Stromal cell of bone marrow (primary cell): ENCODE measurements at regions not wholly inside any gene's neighbourhood (a gene's known extent, or its start where the extent isn't known, plus 50 kb on each side); places are given as distances from the start of the nearest gene placed in this dataset.

ENCODE experiments used
- DNase-seq: peaks from one replicate; pipeline ENCODE4 v3.0.0-alpha.2; 2012; ENCODE audit warnings: low read depth

GRCh38 chr5:4817767-4818166 lies 322.4 kb upstream of the ADAMTS16 start:
- DNase-seq, result no peak

DNA sequence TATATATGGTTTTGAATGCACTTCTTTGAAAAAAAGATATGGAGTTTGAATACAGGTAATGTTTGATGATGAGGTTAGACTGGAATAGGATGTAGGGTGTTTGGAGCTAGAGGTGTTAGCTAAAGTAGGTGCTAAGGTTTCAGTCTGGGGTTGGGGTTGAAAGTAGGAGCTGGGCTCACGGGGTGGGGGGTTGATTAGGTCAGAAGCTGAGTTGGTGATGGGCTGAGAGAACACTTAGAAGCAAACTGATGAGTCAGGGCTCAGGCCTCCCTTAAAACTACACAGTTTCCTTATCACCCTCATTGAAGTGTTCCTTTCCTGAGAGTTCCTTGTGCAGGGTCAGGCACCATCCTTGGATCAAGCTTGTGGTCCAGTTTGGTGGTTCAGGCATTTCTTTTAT lies 308.8 kb upstream of the ADAMTS16 start:
- DNase-seq, result no peak

- DNase-seq, result no peak
Measured at GRCh38 chr5:4832471-4832870, 307.7 kb upstream of the ADAMTS16 start.

- no peak for DNase-seq
Measured at GRCh38 chr5:4833104-4833738, 306.9 kb upstream of the ADAMTS16 start.

GRCh38 chr5:4837489-4838058 lies 302.6 kb upstream of the ADAMTS16 start:
- no peak for DNase-seq

DNA sequence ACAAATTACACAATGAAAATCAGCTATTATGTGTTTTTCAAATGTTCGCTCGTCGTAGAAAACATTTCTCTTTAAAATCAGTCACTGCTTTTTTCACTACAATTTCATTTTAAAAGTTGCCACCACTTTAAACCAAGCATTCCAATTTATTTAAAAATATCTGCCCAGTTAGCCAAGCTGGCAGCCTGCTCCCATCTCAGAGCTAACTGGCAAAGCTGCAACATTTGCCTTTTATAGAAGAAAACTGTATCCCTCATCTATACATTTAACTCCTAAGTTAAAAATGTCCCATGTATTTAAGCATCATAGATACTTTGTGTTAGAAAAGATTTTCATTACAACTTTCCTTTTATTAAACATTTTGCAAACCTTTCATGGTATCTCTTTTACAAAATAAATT lies 294.9 kb upstream of the ADAMTS16 start:
- no peak for DNase-seq

DNA sequence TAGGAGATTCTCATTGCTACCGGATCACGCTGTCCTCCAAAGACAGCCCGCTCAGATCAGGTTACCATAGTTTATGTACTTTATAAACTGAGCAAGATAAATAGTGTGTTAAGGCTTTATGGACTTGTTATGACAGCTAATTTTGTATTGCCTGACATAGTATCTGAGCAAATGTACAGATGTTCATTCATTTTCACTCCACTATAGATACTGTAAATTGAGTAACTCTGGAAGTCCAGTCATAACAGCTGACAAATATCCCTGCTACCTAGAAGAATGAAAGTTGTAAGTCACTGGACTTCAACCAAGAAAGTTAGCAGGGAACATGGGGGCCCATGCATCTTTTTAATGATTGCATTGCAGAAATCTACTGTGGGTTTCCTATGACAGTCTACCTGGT lies 292.4 kb upstream of the ADAMTS16 start:
- DNase-seq, result no peak

GRCh38 chr5:4855036-4855435 lies 285.1 kb upstream of the ADAMTS16 start:
- DNase-seq, result no peak

DNA sequence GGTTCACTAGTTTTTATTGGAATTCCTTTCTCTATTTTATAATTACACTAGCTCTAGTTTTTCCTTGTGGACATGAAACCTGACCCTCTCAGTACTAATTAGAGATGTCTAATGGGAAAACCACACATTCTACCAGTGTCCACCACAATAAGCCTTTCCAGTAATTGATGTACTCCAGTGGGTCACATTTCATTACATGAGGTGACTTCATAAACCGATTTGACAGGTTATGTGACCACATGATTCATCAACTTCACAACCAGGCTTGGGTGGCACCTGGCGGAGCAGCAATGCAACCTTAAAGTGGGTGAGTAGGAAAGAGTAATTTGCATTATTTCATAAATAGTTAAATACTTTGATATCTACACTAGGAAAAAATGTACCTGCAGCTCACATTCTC lies 284.2 kb upstream of the ADAMTS16 start:
- no peak for DNase-seq

GRCh38 chr5:4857761-4858160 lies 282.4 kb upstream of the ADAMTS16 start:
- DNase-seq, result peak; percentile 0

- no peak for DNase-seq
Measured at GRCh38 chr5:4859500-4860235, 280.5 kb upstream of the ADAMTS16 start.

DNA sequence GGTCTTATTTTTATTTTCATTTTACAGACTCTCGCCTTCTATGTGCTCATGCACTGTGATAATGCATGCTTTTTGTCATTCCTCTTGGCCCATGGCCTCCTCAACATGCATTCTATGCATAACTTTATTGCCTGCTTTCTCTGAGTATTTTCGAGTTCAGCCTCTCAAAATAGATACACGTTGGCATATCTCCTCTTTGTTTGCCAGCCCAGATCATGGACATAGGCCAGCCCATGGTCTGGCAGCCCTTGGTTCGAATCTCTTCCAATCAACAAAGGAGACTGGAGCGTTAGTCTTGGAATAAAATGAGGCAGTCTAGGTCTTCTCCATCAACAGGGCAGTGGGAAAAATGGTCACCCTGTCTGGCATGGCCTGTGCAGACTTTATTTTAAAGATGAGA lies 279.5 kb upstream of the ADAMTS16 start:
- no peak for DNase-seq

DNA sequence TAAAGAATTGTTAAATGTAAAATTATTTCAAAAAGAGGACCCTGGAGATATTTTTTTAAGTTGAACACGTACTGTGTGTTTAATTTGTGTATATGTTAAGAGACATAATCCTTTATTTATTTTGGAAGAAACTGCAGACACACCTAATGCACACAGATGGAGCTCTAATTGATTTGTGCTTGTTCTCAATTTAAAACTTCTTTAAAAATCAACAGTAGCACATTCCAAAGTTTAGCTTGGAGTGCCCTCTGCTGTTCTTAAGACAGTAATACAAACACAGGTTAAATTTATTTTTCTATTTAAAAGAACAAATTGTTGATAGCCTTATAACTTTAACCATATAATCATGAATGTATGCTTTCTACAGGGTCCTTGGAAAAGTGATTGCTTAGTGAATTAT lies 277.6 kb upstream of the ADAMTS16 start:
- DNase-seq, result peak; percentile 17

- no peak for DNase-seq
Measured at GRCh38 chr5:4866131-4866659, 273.9 kb upstream of the ADAMTS16 start.

- no peak for DNase-seq
Measured at GRCh38 chr5:4866817-4867216, 273.3 kb upstream of the ADAMTS16 start.

GRCh38 chr5:4868140-4868735 lies 271.9 kb upstream of the ADAMTS16 start:
- DNase-seq, result peak; percentile 31

DNA sequence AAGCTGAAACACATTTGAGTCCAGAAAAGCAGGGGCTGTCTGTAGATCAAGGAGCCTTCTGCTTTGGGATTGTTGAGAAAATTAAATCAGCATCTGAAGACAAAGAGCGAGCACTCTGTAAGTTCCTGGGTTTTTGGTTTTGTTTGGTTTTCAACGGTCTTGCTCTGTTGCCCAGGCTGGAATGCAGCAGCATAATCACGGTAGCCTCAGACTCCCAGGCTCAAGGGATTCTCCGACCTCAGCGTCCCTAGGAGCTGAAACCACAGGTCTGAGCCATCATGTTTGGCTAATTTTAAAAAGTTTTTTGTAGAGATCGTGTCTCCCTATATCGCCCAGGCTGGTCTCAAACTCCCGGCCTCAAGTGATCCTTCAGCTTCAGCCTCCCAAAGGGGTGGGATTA lies 266.5 kb upstream of the ADAMTS16 start:
- DNase-seq, result peak; percentile 1

DNA sequence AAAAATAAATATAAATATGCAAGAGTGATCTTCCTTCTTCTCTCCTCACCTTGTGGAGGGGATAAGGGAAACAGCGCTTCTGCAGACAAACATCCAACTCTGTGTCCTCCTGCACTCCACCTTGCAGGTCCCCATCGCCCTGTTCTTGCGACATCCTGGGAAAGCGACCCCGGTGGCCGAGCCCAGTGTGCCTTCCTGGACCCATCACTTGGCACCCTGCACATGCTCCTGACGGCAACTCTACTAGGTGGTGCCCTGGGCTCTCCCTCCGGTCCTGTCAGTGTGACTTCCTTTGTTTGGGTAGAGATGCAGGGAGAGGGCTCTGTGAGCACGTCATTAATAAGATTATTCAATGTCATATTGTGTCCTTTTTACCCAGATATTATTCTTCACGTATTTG lies 266.0 kb upstream of the ADAMTS16 start:
- no peak for DNase-seq

GRCh38 chr5:4875942-4876341 lies 264.2 kb upstream of the ADAMTS16 start:
- no peak for DNase-seq

DNA sequence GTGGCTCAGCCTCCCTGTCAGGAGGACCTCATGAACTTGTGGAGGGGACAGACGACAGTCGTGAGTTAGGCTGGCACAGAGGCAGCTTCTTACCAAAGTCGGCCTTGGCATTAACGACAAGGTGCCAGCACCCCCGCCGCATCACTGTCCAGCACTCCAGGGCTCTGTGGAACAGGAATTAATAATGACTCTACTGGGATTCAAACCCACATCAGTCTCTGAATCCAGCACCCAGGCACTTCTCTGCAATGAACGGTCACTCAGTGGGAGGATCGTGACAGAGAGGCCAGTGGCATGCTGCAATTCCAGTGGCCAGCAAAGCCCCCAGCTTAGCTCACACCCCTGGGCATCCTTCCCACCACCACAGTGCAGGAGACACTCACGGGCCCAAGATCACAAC lies 263.3 kb upstream of the ADAMTS16 start:
- DNase-seq, result no peak

DNA sequence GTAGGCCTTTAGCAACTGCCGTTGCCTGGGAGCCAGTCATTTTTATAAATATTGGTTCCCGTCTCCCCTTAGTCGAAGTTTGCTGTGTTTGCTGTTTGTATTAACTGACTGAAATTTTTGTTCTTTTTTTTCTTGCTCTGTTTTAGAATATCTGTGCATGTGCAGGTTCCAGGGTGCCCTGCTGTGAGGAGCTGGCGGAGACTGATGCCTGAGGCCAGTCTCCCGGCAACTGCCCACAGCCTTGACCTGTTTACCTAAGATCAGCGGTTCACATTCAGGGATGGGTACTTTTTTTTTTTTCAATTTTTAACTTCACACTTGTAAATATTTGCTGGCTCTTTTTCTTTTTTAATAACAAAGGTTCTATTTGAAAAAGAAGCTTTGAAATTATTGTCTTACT lies 262.6 kb upstream of the ADAMTS16 start:
- DNase-seq, result no peak

DNA sequence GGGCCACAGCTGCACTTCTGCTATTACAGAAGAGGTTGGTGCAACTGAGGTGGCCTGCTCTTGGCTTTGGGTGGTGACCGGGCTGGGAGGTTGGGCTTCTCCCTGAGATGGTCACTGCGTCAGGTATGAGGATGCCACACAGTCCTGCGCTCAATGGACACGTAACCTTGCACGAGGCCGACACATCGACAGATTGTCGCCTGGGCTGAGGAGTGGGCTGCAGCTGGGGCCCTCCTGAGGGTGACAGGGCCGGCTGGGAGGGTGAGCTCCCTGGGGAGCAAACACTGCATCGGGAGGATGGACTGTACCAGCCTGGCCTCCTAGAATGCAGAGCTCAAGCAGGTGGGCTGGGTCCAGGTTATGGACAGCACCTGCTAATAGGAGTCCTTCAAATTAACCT lies 261.1 kb upstream of the ADAMTS16 start:
- DNase-seq, result no peak

GRCh38 chr5:4879693-4880303 lies 260.3 kb upstream of the ADAMTS16 start:
- peak; percentile 44 for DNase-seq
